NCI-H446 (cell line): ENCODE measurements at regions not wholly inside any gene's neighbourhood (a gene's known extent, or its start where the extent isn't known, plus 50 kb on each side); places are given as distances from the start of the nearest gene placed in this dataset.

Experiments used
- DNase-seq, 2 experiments: peaks; one replicate each; lab custom pipeline; 2025; lab: John Stamatoyannopoulos, UW

- no peak for DNase-seq
Measured at GRCh38 chr10:128930515-128930914, 536.5 kb upstream of the MGMT start.

- no peak for DNase-seq
Measured at GRCh38 chr10:128932071-128932820, 534.8 kb upstream of the MGMT start.

- no peak for DNase-seq
Measured at GRCh38 chr10:128934492-128934891, 532.5 kb upstream of the MGMT start.

- no peak for DNase-seq
Measured at GRCh38 chr10:128936392-128936791, 530.6 kb upstream of the MGMT start.

- no peak for DNase-seq
Measured at GRCh38 chr10:128938558-128938957, 528.5 kb upstream of the MGMT start.

- no peak for DNase-seq
Measured at GRCh38 chr10:128940081-128940480, 527.0 kb upstream of the MGMT start.

- no peak for DNase-seq
Measured at GRCh38 chr10:128943111-128943510, 523.9 kb upstream of the MGMT start.

- no peak for DNase-seq
Measured at GRCh38 chr10:128945398-128945797, 521.6 kb upstream of the MGMT start.

GRCh38 chr10:128950159-128950915 is 516.7 kb upstream of the MGMT start:
- no peak for DNase-seq

- no peak for DNase-seq
Measured at GRCh38 chr10:128950916-128951275, 516.1 kb upstream of the MGMT start.

- no peak for DNase-seq
Measured at GRCh38 chr10:128952856-128953255, 514.2 kb upstream of the MGMT start.

GRCh38 chr10:128956149-128956548 is 510.9 kb upstream of the MGMT start:
- DNase-seq = no peak

- DNase-seq = no peak
Measured at GRCh38 chr10:128957221-128957620, 509.8 kb upstream of the MGMT start.

- DNase-seq = no peak
Measured at GRCh38 chr10:128958834-128959690, 508.0 kb upstream of the MGMT start.

- no peak for DNase-seq
Measured at GRCh38 chr10:128959746-128960145, 507.3 kb upstream of the MGMT start.

GRCh38 chr10:128960517-128960916 is 506.5 kb upstream of the MGMT start:
- DNase-seq = no peak

- no peak for DNase-seq
Measured at GRCh38 chr10:128962182-128962581, 504.9 kb upstream of the MGMT start.

GRCh38 chr10:128963211-128964099 is 503.6 kb upstream of the MGMT start:
- no peak for DNase-seq

GRCh38 chr10:128964100-128964403 is 503.0 kb upstream of the MGMT start:
- no peak for DNase-seq

- DNase-seq = no peak
Measured at GRCh38 chr10:128967980-128968756, 498.9 kb upstream of the MGMT start.

- no peak for DNase-seq
Measured at GRCh38 chr10:128969551-128969950, 497.5 kb upstream of the MGMT start.
